GM12892 (cell line): ENCODE measurements at regions not wholly inside any gene's neighbourhood (a gene's known extent, or its start where the extent isn't known, plus 50 kb on each side); places are given as distances from the start of the nearest gene placed in this dataset.

Experiments
- POLR2A ChIP-seq: IDR thresholded peaks from 2 replicates; pipeline ENCODE4 v1.6.1; 2011; ENCODE audit warnings: low read depth, low read length, control low read depth
- POLR2AphosphoS5 ChIP-seq: IDR thresholded peaks from 2 replicates; pipeline ENCODE4 v1.6.1; 2011; ENCODE audit warnings: low read depth, low read length, control low read depth
- TAF1 ChIP-seq: IDR thresholded peaks from 2 replicates; pipeline ENCODE4 v1.6.1; 2011; ENCODE audit warnings: low read depth, mild to moderate bottlenecking, control low read depth, low read length, borderline replicate concordance

GRCh38 chr2:16479721-16480120 is 185.9 kb downstream of the CYRIA start:
- TF ChIP-seq POLR2A (no peak), POLR2AphosphoS5 (no peak), TAF1 (no peak)
